Liver (tissue), 3 donors: ENCODE measurements at regions not wholly inside any gene's neighbourhood (a gene's known extent, or its start where the extent isn't known, plus 50 kb on each side); places are given as distances from the start of the nearest gene placed in this dataset.

Source experiments
- CTCF ChIP-seq: fragments of 150-350 bp; IDR thresholded peaks from 2 replicates; pipeline ENCODE4 v1.5.1; 2017; ENCODE audit warnings: improper control_type of control experiment, low read depth, low read length; ENCODE audit not compliant: missing input control
- EGR1 ChIP-seq, 2 donors: IDR thresholded peaks; 2 replicates each; pipeline ENCODE4 v1.6.1; 2016 to 2018; ENCODE audit warnings: antibody characterized with exemption in 2 of 2, low read depth in 2 of 2
- FOXA2 ChIP-seq: IDR thresholded peaks from 2 replicates; pipeline ENCODE4 v1.6.1; 2016; ENCODE audit warnings: antibody characterized with exemption
- JUND ChIP-seq, 2 donors: IDR thresholded peaks; 2 replicates each; pipeline ENCODE4 v1.6.1; 2016; ENCODE audit warnings: antibody characterized with exemption in 2 of 2
- RXRA ChIP-seq, 2 donors: IDR thresholded peaks; 2 replicates each; pipeline ENCODE4 v1.6.1; 2017 to 2018; ENCODE audit warnings: antibody characterized with exemption in 2 of 2, mild to moderate bottlenecking in 1 of 2
- SP1 ChIP-seq: IDR thresholded peaks from 2 replicates; pipeline ENCODE4 v1.6.1; 2018; ENCODE audit warnings: antibody characterized with exemption, mild to moderate bottlenecking
- YY1 ChIP-seq: IDR thresholded peaks from 2 replicates; pipeline ENCODE4 v1.6.1; 2016; ENCODE audit warnings: antibody characterized with exemption, mild to moderate bottlenecking
- ZBTB33 ChIP-seq: IDR thresholded peaks from 2 replicates; pipeline ENCODE4 v1.6.1; 2016; ENCODE audit warnings: antibody characterized with exemption
- donor health status: healthy.
- donor health status: healthy.

GRCh38 chr4:107213410-107213809, 177.3 kb upstream of the DKK2 start:
- TF ChIP-seq ZBTB33 = no peak
- TF ChIP-seq CTCF = no peak
- no peak for TF ChIP-seq EGR1 (IDR thresholded peaks at IDR 0.05; ENCODE audit: low read depth in 2 of 2)
- no peak for TF ChIP-seq JUND (IDR thresholded peaks at IDR 0.05)
- TF ChIP-seq YY1 = no peak
- no peak for TF ChIP-seq SP1
- no peak for TF ChIP-seq RXRA (IDR thresholded peaks at IDR 0.05)
- TF ChIP-seq FOXA2 = no peak
